K562 (cell line): ENCODE measurements at regions not wholly inside any gene's neighbourhood (a gene's known extent, or its start where the extent isn't known, plus 50 kb on each side); places are given as distances from the start of the nearest gene placed in this dataset.

ENCODE experiments used
- CUX1 ChIP-seq: fragments of 200-800 bp; sonication (Bioruptor generic); IDR thresholded peaks from 2 replicates; pipeline ENCODE4 v1.6.1; 2016; ENCODE audit warnings: missing genetic modification characterization, missing compliant biosample characterization
- EZH2 ChIP-seq: IDR thresholded peaks from 2 replicates; pipeline ENCODE4 v1.6.1; 2012; ENCODE audit warnings: low read depth, mild to moderate bottlenecking, inconsistent platforms, low read length, borderline replicate concordance
- POLR2A ChIP-seq: fragments of 450-650 bp; conservative IDR thresholded peaks from 2 replicates; pipeline ENCODE4 v1.6.1; 2016
- RB1 ChIP-seq: fragments of 450-650 bp; IDR thresholded peaks from 2 replicates; pipeline ENCODE4 v1.6.1; 2017; ENCODE audit warnings: low read depth, mild to moderate bottlenecking
- TF ChIP-seq, protein P1 (sequence below): fragments of 450-650 bp; IDR thresholded peaks from 2 replicates; pipeline ENCODE4 v1.6.1; 2016; ENCODE audit warnings: borderline replicate concordance

GRCh38 chr15:46441294-46442062 lies 806.6 kb downstream of the SQOR start:
- TF ChIP-seq RB1 (no peak), POLR2A (no peak), CUX1 (CRISPR knock-in tag) (no peak), EZH2 (no peak)
- TF ChIP-seq, protein P1, sequence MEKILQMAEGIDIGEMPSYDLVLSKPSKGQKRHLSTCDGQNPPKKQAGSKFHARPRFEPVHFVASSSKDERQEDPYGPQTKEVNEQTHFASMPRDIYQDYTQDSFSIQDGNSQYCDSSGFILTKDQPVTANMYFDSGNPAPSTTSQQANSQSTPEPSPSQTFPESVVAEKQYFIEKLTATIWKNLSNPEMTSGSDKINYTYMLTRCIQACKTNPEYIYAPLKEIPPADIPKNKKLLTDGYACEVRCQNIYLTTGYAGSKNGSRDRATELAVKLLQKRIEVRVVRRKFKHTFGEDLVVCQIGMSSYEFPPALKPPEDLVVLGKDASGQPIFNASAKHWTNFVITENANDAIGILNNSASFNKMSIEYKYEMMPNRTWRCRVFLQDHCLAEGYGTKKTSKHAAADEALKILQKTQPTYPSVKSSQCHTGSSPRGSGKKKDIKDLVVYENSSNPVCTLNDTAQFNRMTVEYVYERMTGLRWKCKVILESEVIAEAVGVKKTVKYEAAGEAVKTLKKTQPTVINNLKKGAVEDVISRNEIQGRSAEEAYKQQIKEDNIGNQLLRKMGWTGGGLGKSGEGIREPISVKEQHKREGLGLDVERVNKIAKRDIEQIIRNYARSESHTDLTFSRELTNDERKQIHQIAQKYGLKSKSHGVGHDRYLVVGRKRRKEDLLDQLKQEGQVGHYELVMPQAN: no peak
